Liver (tissue), 8 donors: ENCODE measurements at regions not wholly inside any gene's neighbourhood (a gene's known extent, or its start where the extent isn't known, plus 50 kb on each side); places are given as distances from the start of the nearest gene placed in this dataset.

Source experiments
- DNase-seq: peaks from one replicate; pipeline ENCODE4 v3.0.0-alpha.2; 2017; ENCODE audit warnings: low spot score
- H3K27ac ChIP-seq, 2 donors: one replicate each; pipeline ENCODE4 v1.7.0; 2013; ENCODE audit warnings: inconsistent platforms in 2 of 2, low read length in 2 of 2, control low read depth in 1 of 2, low read depth in 1 of 2, mild to moderate bottlenecking in 1 of 2
- H3K27me3 ChIP-seq, 4 donors: one replicate each; pipeline versions ENCODE4 v1.6.1 to v1.7.0; 2013; ENCODE audit warnings: low read length in 3 of 4, inconsistent platforms in 1 of 4, mild to moderate bottlenecking in 1 of 4, moderate library complexity in 1 of 4; ENCODE audit not compliant: control insufficient read depth in 4 of 4, insufficient read depth in 4 of 4
- H3K36me3 ChIP-seq, 4 donors: one replicate each; pipeline versions ENCODE4 v1.6.1 to v1.7.0; 2013; ENCODE audit warnings: low read length in 3 of 4, mild to moderate bottlenecking in 3 of 4, low read depth in 1 of 4, moderate library complexity in 1 of 4; ENCODE audit not compliant: control insufficient read depth in 4 of 4, insufficient read depth in 3 of 4
- H3K4me1 ChIP-seq, 4 donors: one replicate each; pipeline versions ENCODE4 v1.6.1 to v1.7.0; 2013; ENCODE audit warnings: low read length in 3 of 4, mild to moderate bottlenecking in 3 of 4, moderate library complexity in 1 of 4; ENCODE audit not compliant: control insufficient read depth in 4 of 4, insufficient read depth in 4 of 4
- H3K4me3 ChIP-seq, 3 donors: one replicate each; pipeline versions ENCODE4 v1.6.1 to v1.7.0; 2013; ENCODE audit warnings: low read length in 3 of 3, control low read depth in 1 of 3, low read depth in 1 of 3, mild to moderate bottlenecking in 1 of 3
- H3K9ac ChIP-seq, 2 donors: one replicate each; pipeline ENCODE4 v1.7.0; 2013; ENCODE audit warnings: low read length in 2 of 2, mild to moderate bottlenecking in 2 of 2, moderate library complexity in 2 of 2, control low read depth in 1 of 2, low read depth in 1 of 2
- H3K9me3 ChIP-seq, 4 donors: one replicate each; pipeline versions ENCODE4 v1.6.1 to v1.7.0; 2013; ENCODE audit warnings: low read length in 3 of 4; ENCODE audit not compliant: control insufficient read depth in 4 of 4
- EGR1 ChIP-seq, 2 donors: IDR thresholded peaks; 2 replicates each; pipeline ENCODE4 v1.6.1; 2016 to 2018; ENCODE audit warnings: antibody characterized with exemption in 2 of 2, low read depth in 2 of 2
- FOXA1 ChIP-seq: IDR thresholded peaks from 2 replicates; pipeline ENCODE4 v1.6.1; 2016; ENCODE audit warnings: antibody characterized with exemption
- FOXA2 ChIP-seq: IDR thresholded peaks from 2 replicates; pipeline ENCODE4 v1.6.1; 2016; ENCODE audit warnings: antibody characterized with exemption
- GABPA ChIP-seq, 2 donors: IDR thresholded peaks in 1 of 2; conservative IDR thresholded peaks in 1 of 2; 2 replicates each; pipeline ENCODE4 v1.6.1; 2016; ENCODE audit warnings: antibody characterized with exemption in 2 of 2, mild to moderate bottlenecking in 1 of 2, moderate library complexity in 1 of 2
- HNF4A ChIP-seq, 2 donors: conservative IDR thresholded peaks; 2 replicates each; pipeline ENCODE4 v1.6.1; 2016; ENCODE audit warnings: antibody characterized with exemption in 2 of 2, mild to moderate bottlenecking in 2 of 2
- HNF4G ChIP-seq: IDR thresholded peaks from 2 replicates; pipeline ENCODE4 v1.6.1; 2016; ENCODE audit warnings: antibody characterized with exemption
- JUND ChIP-seq, 2 donors: IDR thresholded peaks; 2 replicates each; pipeline ENCODE4 v1.6.1; 2016; ENCODE audit warnings: antibody characterized with exemption in 2 of 2
- NR2F2 ChIP-seq: IDR thresholded peaks from 2 replicates; pipeline ENCODE4 v1.6.1; 2016; ENCODE audit warnings: antibody characterized with exemption
- RAD21 ChIP-seq, 2 donors: IDR thresholded peaks; 2 replicates each; pipeline ENCODE4 v1.6.1; 2016; ENCODE audit warnings: antibody characterized with exemption in 2 of 2, mild to moderate bottlenecking in 2 of 2
- RXRA ChIP-seq, 2 donors: IDR thresholded peaks; 2 replicates each; pipeline ENCODE4 v1.6.1; 2017 to 2018; ENCODE audit warnings: antibody characterized with exemption in 2 of 2, mild to moderate bottlenecking in 1 of 2
- TAF1 ChIP-seq: conservative IDR thresholded peaks from 2 replicates; pipeline ENCODE4 v1.6.1; 2016; ENCODE audit warnings: antibody characterized with exemption, mild to moderate bottlenecking
- YY1 ChIP-seq: IDR thresholded peaks from 2 replicates; pipeline ENCODE4 v1.6.1; 2016; ENCODE audit warnings: antibody characterized with exemption, mild to moderate bottlenecking
- WGBS: extraction: QIAGEN DNeasy Blood & Tissue Kit; methylation state at CpG from one replicate; pipeline ENCODE4 v1.1.7; 2013; 5-methylcytosine and 5-hydroxymethylcytosine counted together
- TF ChIP-seq, protein P1 (sequence below): IDR thresholded peaks from 2 replicates; pipeline ENCODE4 v1.6.1; 2016; ENCODE audit warnings: antibody characterized with exemption
- TF ChIP-seq, protein P2 (sequence below): IDR thresholded peaks from 2 replicates; pipeline ENCODE4 v1.6.1; 2016; ENCODE audit warnings: antibody characterized with exemption, mild to moderate bottlenecking
- TF ChIP-seq, protein P3 (sequence below): fragments of 150-350 bp; IDR thresholded peaks from 2 replicates; pipeline ENCODE4 v1.5.1; 2017; ENCODE audit warnings: improper control_type of control experiment, low read depth, low read length; ENCODE audit not compliant: missing input control
- TF ChIP-seq, protein P4 (sequence below): IDR thresholded peaks from 2 replicates; pipeline ENCODE4 v1.6.1; 2016; ENCODE audit warnings: antibody characterized with exemption
- TF ChIP-seq, protein P5 (sequence below): IDR thresholded peaks from 2 replicates; pipeline ENCODE4 v1.6.1; 2016; ENCODE audit warnings: antibody characterized with exemption
- donor health status: healthy.
- donor health status: healthy.
- donor health status: healthy.
- donor health status: healthy.
- donor health status: healthy.

DNA sequence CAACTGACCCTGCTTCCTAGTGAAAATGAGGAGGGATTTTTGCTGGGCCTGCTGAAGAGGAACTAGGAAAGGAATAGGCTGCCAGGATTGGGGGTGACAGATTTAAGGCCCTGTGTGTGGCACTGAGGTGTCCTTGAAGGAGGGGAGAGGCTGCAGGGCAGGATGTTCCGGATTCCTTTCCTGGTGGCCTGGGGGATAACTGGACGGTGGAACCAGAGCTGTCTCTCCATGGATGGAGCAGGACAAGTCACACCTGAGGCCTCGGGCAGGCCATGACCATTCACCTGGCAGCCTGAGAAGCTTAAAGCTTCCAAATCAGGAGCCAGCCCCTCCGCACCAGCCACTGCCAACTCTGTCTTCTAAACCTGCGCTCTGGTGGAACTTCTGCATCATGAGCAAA is 56.0 kb upstream of the SLC22A23 start:
- no peak for DNase-seq
- Histone ChIP-seq H3K9ac (no peak overlapping the region), H3K27me3 (no peaks in the 10 kb centered on the region), H3K36me3 (no peaks in the 10 kb centered on the region), H3K27ac (no peak overlapping the region), H3K4me1 (no peaks in the 10 kb centered on the region), H3K4me3 (no peak overlapping the region), H3K9me3 (no peaks in the 10 kb centered on the region)
- 94% methylated on average over 5 of the region's 5 CpGs for WGBS
- TF ChIP-seq RAD21 (IDR thresholded peaks at IDR 0.05) (no peak), TAF1 (no peak), NR2F2 (no peak), RXRA (IDR thresholded peaks at IDR 0.05) (no peak), YY1 (no peak)
- TF ChIP-seq, protein P1, sequence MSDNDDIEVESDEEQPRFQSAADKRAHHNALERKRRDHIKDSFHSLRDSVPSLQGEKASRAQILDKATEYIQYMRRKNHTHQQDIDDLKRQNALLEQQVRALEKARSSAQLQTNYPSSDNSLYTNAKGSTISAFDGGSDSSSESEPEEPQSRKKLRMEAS = no peak
- TF ChIP-seq, protein P2, sequence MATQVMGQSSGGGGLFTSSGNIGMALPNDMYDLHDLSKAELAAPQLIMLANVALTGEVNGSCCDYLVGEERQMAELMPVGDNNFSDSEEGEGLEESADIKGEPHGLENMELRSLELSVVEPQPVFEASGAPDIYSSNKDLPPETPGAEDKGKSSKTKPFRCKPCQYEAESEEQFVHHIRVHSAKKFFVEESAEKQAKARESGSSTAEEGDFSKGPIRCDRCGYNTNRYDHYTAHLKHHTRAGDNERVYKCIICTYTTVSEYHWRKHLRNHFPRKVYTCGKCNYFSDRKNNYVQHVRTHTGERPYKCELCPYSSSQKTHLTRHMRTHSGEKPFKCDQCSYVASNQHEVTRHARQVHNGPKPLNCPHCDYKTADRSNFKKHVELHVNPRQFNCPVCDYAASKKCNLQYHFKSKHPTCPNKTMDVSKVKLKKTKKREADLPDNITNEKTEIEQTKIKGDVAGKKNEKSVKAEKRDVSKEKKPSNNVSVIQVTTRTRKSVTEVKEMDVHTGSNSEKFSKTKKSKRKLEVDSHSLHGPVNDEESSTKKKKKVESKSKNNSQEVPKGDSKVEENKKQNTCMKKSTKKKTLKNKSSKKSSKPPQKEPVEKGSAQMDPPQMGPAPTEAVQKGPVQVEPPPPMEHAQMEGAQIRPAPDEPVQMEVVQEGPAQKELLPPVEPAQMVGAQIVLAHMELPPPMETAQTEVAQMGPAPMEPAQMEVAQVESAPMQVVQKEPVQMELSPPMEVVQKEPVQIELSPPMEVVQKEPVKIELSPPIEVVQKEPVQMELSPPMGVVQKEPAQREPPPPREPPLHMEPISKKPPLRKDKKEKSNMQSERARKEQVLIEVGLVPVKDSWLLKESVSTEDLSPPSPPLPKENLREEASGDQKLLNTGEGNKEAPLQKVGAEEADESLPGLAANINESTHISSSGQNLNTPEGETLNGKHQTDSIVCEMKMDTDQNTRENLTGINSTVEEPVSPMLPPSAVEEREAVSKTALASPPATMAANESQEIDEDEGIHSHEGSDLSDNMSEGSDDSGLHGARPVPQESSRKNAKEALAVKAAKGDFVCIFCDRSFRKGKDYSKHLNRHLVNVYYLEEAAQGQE = no peak

DNA sequence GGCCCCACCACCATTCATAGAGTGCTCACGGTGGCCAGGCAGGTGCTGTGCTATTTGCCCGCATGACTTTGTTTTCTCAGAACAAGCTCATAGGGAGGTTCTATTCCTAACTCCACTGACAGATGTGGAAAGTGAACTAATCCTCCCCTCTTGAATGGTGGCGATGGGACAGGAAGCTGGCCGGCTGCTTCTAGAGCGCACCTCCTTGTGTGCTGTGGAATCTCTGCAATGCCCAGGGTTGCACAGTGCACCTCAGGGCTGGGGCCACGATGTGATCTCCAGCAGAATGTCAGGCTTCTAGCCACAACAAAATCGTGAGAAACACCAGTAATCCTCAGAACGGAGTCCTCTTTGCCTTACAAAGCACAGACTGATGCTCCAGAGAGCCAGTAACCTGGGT is 53.8 kb upstream of the SLC22A23 start:
- Histone ChIP-seq H3K9me3 (no peaks in the 10 kb centered on the region), H3K9ac (no peak overlapping the region), H3K36me3 (no peaks in the 10 kb centered on the region), H3K4me1 (no peaks in the 10 kb centered on the region), H3K27ac (no peak overlapping the region), H3K4me3 (no peak overlapping the region), H3K27me3 (no peaks in the 10 kb centered on the region)
- no peak for DNase-seq
- TF ChIP-seq, protein P3, sequence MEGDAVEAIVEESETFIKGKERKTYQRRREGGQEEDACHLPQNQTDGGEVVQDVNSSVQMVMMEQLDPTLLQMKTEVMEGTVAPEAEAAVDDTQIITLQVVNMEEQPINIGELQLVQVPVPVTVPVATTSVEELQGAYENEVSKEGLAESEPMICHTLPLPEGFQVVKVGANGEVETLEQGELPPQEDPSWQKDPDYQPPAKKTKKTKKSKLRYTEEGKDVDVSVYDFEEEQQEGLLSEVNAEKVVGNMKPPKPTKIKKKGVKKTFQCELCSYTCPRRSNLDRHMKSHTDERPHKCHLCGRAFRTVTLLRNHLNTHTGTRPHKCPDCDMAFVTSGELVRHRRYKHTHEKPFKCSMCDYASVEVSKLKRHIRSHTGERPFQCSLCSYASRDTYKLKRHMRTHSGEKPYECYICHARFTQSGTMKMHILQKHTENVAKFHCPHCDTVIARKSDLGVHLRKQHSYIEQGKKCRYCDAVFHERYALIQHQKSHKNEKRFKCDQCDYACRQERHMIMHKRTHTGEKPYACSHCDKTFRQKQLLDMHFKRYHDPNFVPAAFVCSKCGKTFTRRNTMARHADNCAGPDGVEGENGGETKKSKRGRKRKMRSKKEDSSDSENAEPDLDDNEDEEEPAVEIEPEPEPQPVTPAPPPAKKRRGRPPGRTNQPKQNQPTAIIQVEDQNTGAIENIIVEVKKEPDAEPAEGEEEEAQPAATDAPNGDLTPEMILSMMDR = no peak
- TF ChIP-seq GABPA (IDR thresholded peaks at IDR 0.05 in 1 of 2, conservative IDR thresholded peaks at IDR 0.05 in 1 of 2) (no peak), NR2F2 (no peak), HNF4A (conservative IDR thresholded peaks at IDR 0.05) (no peak), HNF4G (no peak), EGR1 (IDR thresholded peaks at IDR 0.05; ENCODE audit: low read depth in 2 of 2) (no peak), RXRA (IDR thresholded peaks at IDR 0.05) (no peak), JUND (IDR thresholded peaks at IDR 0.05) (no peak), FOXA1 (no peak), FOXA2 (no peak), TAF1 (no peak), RAD21 (IDR thresholded peaks at IDR 0.05) (no peak)
- TF ChIP-seq, protein P4, sequence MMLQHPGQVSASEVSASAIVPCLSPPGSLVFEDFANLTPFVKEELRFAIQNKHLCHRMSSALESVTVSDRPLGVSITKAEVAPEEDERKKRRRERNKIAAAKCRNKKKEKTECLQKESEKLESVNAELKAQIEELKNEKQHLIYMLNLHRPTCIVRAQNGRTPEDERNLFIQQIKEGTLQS = no peak
- TF ChIP-seq, protein P2 = no peak
- TF ChIP-seq, protein P5, sequence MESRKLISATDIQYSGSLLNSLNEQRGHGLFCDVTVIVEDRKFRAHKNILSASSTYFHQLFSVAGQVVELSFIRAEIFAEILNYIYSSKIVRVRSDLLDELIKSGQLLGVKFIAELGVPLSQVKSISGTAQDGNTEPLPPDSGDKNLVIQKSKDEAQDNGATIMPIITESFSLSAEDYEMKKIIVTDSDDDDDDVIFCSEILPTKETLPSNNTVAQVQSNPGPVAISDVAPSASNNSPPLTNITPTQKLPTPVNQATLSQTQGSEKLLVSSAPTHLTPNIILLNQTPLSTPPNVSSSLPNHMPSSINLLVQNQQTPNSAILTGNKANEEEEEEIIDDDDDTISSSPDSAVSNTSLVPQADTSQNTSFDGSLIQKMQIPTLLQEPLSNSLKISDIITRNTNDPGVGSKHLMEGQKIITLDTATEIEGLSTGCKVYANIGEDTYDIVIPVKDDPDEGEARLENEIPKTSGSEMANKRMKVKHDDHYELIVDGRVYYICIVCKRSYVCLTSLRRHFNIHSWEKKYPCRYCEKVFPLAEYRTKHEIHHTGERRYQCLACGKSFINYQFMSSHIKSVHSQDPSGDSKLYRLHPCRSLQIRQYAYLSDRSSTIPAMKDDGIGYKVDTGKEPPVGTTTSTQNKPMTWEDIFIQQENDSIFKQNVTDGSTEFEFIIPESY = no peak
- TF ChIP-seq, protein P1 = no peak
- 81% methylated on average over 8 of the region's 8 CpGs for WGBS
